Lower leg skin (tissue), 4 donors: ENCODE measurements at regions not wholly inside any gene's neighbourhood (a gene's known extent, or its start where the extent isn't known, plus 50 kb on each side); places are given as distances from the start of the nearest gene placed in this dataset.

Experiments
- DNase-seq, 2 donors: peaks; one replicate each; pipeline ENCODE4 v3.0.0-alpha.2; 2019; ENCODE audit warnings: low spot score in 2 of 2
- H3K4me3 ChIP-seq: fragments of 200-600 bp; sonication (generic); 2 replicates; pipeline ENCODE4 v1.5.1; 2017; ENCODE audit warnings: mild to moderate bottlenecking, low read depth; ENCODE audit not compliant: poor library complexity, severe bottlenecking
- CTCF ChIP-seq, 3 donors: fragments of 450-650 bp; IDR thresholded peaks; one replicate each; pipeline ENCODE4 v1.5.1; 2016; ENCODE audit warnings: antibody characterized with exemption in 3 of 3, mild to moderate bottlenecking in 3 of 3, moderate library complexity in 2 of 3
- POLR2A ChIP-seq, 2 donors: fragments of 450-650 bp; IDR thresholded peaks; one replicate each; pipeline ENCODE4 v1.6.1; 2016 to 2017; ENCODE audit warnings: antibody characterized with exemption in 2 of 2, mild to moderate bottlenecking in 1 of 2, moderate library complexity in 1 of 2
- WGBS, 2 donors: methylation state at CpG; one replicate each; pipeline ENCODE4 v1.1.5; 2018; 5-methylcytosine and 5-hydroxymethylcytosine counted together
- intact Hi-C: fragments of 100-400 bp; cut with DNase I; formaldehyde crosslinking; loops from one replicate; pipeline ENCODE4 v1.15.0; 2023; ENCODE audit warnings: low total_unique reads

GRCh38 chr9:109861499-109861898 lies 81.5 kb downstream of the PALM2AKAP2 start:
- peak in 1 of 2 donors; percentile 31 for DNase-seq
- H3K4me3 ChIP-seq, result no peak overlapping the region
- TF ChIP-seq POLR2A (IDR thresholded peaks at IDR 0.05) (no peak), CTCF (IDR thresholded peaks at IDR 0.05) (no peak)
- 30 to 38% methylated on average over 4 of the region's 4 CpGs for WGBS, 2 donors
- intact Hi-C loops, result no loop called here

GRCh38 chr9:109861918-109862317 lies 81.9 kb downstream of the PALM2AKAP2 start:
- intact Hi-C loops, result no loop called here

DNA sequence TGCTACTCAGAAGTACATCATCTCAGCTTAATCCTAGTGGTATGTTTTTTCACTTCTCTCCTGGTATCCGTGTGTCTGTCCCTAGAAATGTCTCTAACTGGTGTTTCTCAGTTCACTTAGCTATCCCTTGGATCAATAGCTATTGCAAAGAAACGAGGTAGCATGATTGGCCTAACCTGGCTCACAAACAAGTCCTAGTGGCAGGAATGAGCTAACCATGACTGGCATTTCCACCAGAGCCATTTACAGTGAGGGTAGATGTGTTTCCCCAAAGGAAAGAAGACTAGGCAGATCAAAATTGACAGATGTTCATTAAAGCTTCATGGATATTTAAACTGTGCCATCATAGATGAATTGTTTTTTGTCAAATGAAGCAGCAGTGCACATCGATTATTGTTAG lies 82.5 kb downstream of the PALM2AKAP2 start:
- TF ChIP-seq POLR2A (IDR thresholded peaks at IDR 0.05) (no peak), CTCF (IDR thresholded peaks at IDR 0.05) (no peak)
- no peak overlapping the region for H3K4me3 ChIP-seq
- 65 to 77% methylated on average over 3 of the region's 3 CpGs for WGBS, 2 donors
- intact Hi-C loops, result no loop called here
- no peak for DNase-seq

More at GRCh38 chr9:109861918-109862317, 81.9 kb downstream of the PALM2AKAP2 start:
- H3K4me3 ChIP-seq, result no peak overlapping the region
- DNase-seq, result no peak
- no peak for TF ChIP-seq POLR2A (IDR thresholded peaks at IDR 0.05)
- TF ChIP-seq CTCF (IDR thresholded peaks at IDR 0.05), result no peak

GRCh38 chr9:109863961-109864360 lies 84.0 kb downstream of the PALM2AKAP2 start:
- intact Hi-C loops, result no loop called here
- no peak for TF ChIP-seq POLR2A (IDR thresholded peaks at IDR 0.05)
- no peak for TF ChIP-seq CTCF (IDR thresholded peaks at IDR 0.05)
- H3K4me3 ChIP-seq, result no peak overlapping the region
- no peak for DNase-seq
- 78 to 85% methylated on average over 3 of the region's 3 CpGs for WGBS, 2 donors

GRCh38 chr9:109865521-109865920 lies 85.5 kb downstream of the PALM2AKAP2 start:
- DNase-seq, result no peak
- TF ChIP-seq CTCF (IDR thresholded peaks at IDR 0.05) (no peak), POLR2A (IDR thresholded peaks at IDR 0.05) (no peak)
- H3K4me3 ChIP-seq, result no peak overlapping the region
- intact Hi-C loops, result no loop called here

DNA sequence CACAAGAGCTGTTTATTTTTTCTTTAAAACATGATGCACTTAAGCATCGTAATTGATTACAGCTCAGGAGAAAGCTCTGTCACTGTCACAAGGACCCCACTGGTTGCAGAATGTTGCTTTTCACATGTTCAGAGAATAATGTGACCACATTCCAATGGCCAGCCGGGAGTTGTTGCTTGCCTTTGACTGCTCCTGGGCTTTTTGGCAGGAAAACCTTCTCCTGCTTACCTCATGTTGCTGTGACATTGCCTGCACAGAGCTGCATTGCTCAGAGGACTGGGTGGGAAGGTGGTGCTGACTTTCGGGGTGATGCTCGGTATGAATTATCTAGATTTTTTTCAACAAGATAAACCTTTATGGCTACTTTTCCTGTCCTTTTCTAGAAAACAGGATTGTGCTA lies 88.2 kb downstream of the PALM2AKAP2 start:
- TF ChIP-seq CTCF (IDR thresholded peaks at IDR 0.05), result no peak
- TF ChIP-seq POLR2A (IDR thresholded peaks at IDR 0.05), result no peak
- WGBS, 2 donors, result 64 to 66% methylated on average over 4 of the region's 4 CpGs
- DNase-seq, result peak in 1 of 2 donors; percentile 24
- intact Hi-C loops, result no loop called here
- no peak overlapping the region for H3K4me3 ChIP-seq
